Muscle of leg (tissue), 3 donors: ENCODE measurements at regions not wholly inside any gene's neighbourhood (a gene's known extent, or its start where the extent isn't known, plus 50 kb on each side); places are given as distances from the start of the nearest gene placed in this dataset.
"Not testable (repeated sequence)": the region's sequence is repeated elsewhere in the genome, so short reads cannot be mapped to it uniquely, and the experiment has no call there.

Source experiments
- DNase-seq: peaks from one replicate; pipeline ENCODE4 v3.0.0; 2013
- H3K27ac ChIP-seq: one replicate; pipeline ENCODE4 v1.5.1; 2013; ENCODE audit warnings: mild to moderate bottlenecking, low read length, control low read depth
- H3K27me3 ChIP-seq: one replicate; pipeline ENCODE4 v1.6.1; 2013; ENCODE audit warnings: low read length; ENCODE audit not compliant: control insufficient read depth, insufficient read depth
- H3K36me3 ChIP-seq: one replicate; pipeline ENCODE4 v1.6.1; 2013; ENCODE audit warnings: low read length; ENCODE audit not compliant: control insufficient read depth, insufficient read depth
- H3K4me1 ChIP-seq: one replicate; pipeline ENCODE4 v1.6.1; 2013; ENCODE audit warnings: low read length; ENCODE audit not compliant: control insufficient read depth, insufficient read depth
- H3K4me3 ChIP-seq: one replicate; pipeline ENCODE4 v1.5.1; 2013; ENCODE audit warnings: low read length, control low read depth
- H3K9me3 ChIP-seq: replicated peaks from 2 replicates; pipeline ENCODE4 v1.6.1; 2013; ENCODE audit warnings: low read depth, low read length; ENCODE audit not compliant: control insufficient read depth
- WGBS: methylation state at CpG from one replicate; pipeline ENCODE4 v1.1.5; 2013; ENCODE audit warnings: missing lambda C conversion rate; ENCODE audit not compliant: insufficient coverage; 5-methylcytosine and 5-hydroxymethylcytosine counted together

- not testable (repeated sequence) for H3K4me1 ChIP-seq, H3K27me3 ChIP-seq, H3K27ac ChIP-seq, H3K36me3 ChIP-seq, H3K4me3 ChIP-seq, H3K9me3 ChIP-seq, DNase-seq
- WGBS = no CpG with 5 or more reads among the region's 21 CpGs
These were observed 4461.2 kb upstream of the TPTE start for GRCh38 chr21:6060054-6060681.

GRCh38 chr21:6066320-6066985 is 4454.9 kb upstream of the TPTE start:
- H3K36me3 ChIP-seq, H3K27me3 ChIP-seq, H3K27ac ChIP-seq, H3K9me3 ChIP-seq, DNase-seq, H3K4me3 ChIP-seq, H3K4me1 ChIP-seq: not testable (repeated sequence)
- WGBS = no CpG with 5 or more reads among the region's 17 CpGs

GRCh38 chr21:6068098-6068831 is 4453.1 kb upstream of the TPTE start:
- H3K4me3 ChIP-seq, DNase-seq, H3K27ac ChIP-seq, H3K36me3 ChIP-seq, H3K9me3 ChIP-seq, H3K27me3 ChIP-seq, H3K4me1 ChIP-seq: not testable (repeated sequence)
- no CpG with 5 or more reads among the region's 31 CpGs for WGBS

- H3K27ac ChIP-seq, H3K4me1 ChIP-seq, H3K36me3 ChIP-seq, H3K27me3 ChIP-seq, DNase-seq, H3K9me3 ChIP-seq, H3K4me3 ChIP-seq: not testable (repeated sequence)
- WGBS = 78% methylated on average over 1 of the region's 2 CpGs
These were observed 4451.2 kb upstream of the TPTE start for GRCh38 chr21:6070213-6070612.

GRCh38 chr21:6072691-6073090 is 4448.7 kb upstream of the TPTE start:
- DNase-seq, H3K27me3 ChIP-seq, H3K27ac ChIP-seq, H3K4me3 ChIP-seq, H3K4me1 ChIP-seq, H3K9me3 ChIP-seq, H3K36me3 ChIP-seq: not testable (repeated sequence)
- no CpG with 5 or more reads among the region's 5 CpGs for WGBS

- H3K27ac ChIP-seq, H3K9me3 ChIP-seq, H3K27me3 ChIP-seq, H3K36me3 ChIP-seq, H3K4me1 ChIP-seq, DNase-seq, H3K4me3 ChIP-seq: not testable (repeated sequence)
- no CpG with 5 or more reads among the region's 19 CpGs for WGBS
These were observed 4447.2 kb upstream of the TPTE start for GRCh38 chr21:6073993-6074705.

- H3K27me3 ChIP-seq = not testable (repeated sequence)
- no CpG with 5 or more reads among the region's 17 CpGs for WGBS
These were observed 4446.4 kb upstream of the TPTE start for GRCh38 chr21:6074935-6075334.

GRCh38 chr21:6075627-6076208 is 4445.7 kb upstream of the TPTE start:
- not testable (repeated sequence) for H3K9me3 ChIP-seq, H3K27ac ChIP-seq, DNase-seq, H3K4me3 ChIP-seq, H3K36me3 ChIP-seq, H3K27me3 ChIP-seq, H3K4me1 ChIP-seq
- no CpG with 5 or more reads among the region's 24 CpGs for WGBS

More at GRCh38 chr21:6074935-6075334, 4446.4 kb upstream of the TPTE start:
- H3K36me3 ChIP-seq, H3K9me3 ChIP-seq, H3K4me3 ChIP-seq, H3K27ac ChIP-seq, DNase-seq, H3K4me1 ChIP-seq: not testable (repeated sequence)

GRCh38 chr21:6077358-6077757 is 4444.0 kb upstream of the TPTE start:
- H3K9me3 ChIP-seq, H3K4me3 ChIP-seq, H3K4me1 ChIP-seq, H3K27me3 ChIP-seq, H3K27ac ChIP-seq, DNase-seq, H3K36me3 ChIP-seq: not testable (repeated sequence)
- WGBS = no CpG with 5 or more reads among the region's 12 CpGs

GRCh38 chr21:6078902-6079301 is 4442.5 kb upstream of the TPTE start:
- DNase-seq, H3K36me3 ChIP-seq, H3K4me3 ChIP-seq, H3K9me3 ChIP-seq, H3K27ac ChIP-seq, H3K27me3 ChIP-seq, H3K4me1 ChIP-seq: not testable (repeated sequence)
- no CpG with 5 or more reads among the region's 12 CpGs for WGBS
